OCI-LY7 (cell line): ENCODE measurements at regions not wholly inside any gene's neighbourhood (a gene's known extent, or its start where the extent isn't known, plus 50 kb on each side); places are given as distances from the start of the nearest gene placed in this dataset.

ENCODE experiments used
- EZH2phosphoT487 ChIP-seq: fragments of 200-600 bp; sonication (generic); IDR thresholded peaks from 2 replicates; pipeline ENCODE4 v1.6.1; 2018; ENCODE audit warnings: low read depth, borderline replicate concordance, mild to moderate bottlenecking, mixed run types, antibody characterized with exemption, low read length, moderate library complexity, mixed read lengths
- TF ChIP-seq, protein P1 (sequence below): fragments of 200-600 bp; sonication (generic); conservative IDR thresholded peaks from 2 replicates; pipeline ENCODE4 v1.5.1; 2014; ENCODE audit warnings: mild to moderate bottlenecking, antibody characterized with exemption, low read length, moderate library complexity, mixed read lengths

DNA sequence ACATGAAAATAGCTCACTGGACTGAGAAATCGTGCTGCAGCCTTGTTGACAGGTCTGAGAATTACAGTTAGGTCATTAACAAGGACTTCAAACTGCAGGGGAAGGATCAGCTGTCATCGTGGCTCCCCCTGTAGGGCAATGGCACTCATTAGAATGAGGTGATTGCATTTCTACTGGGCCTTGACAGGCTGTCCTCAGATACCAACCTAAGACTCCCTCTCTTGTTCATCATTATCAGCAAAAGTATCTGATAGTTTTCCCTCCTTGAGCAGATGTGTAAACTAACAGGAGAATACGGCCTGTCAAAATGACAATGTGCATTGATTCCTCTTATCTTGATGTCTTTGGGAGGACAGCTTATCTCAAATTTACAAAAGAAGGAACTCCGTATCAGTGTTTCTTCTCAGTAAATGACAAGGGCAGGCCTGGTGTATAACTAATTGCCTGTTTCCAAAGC is 648.5 kb upstream of the LRRN3 start:
- TF ChIP-seq, protein P1, sequence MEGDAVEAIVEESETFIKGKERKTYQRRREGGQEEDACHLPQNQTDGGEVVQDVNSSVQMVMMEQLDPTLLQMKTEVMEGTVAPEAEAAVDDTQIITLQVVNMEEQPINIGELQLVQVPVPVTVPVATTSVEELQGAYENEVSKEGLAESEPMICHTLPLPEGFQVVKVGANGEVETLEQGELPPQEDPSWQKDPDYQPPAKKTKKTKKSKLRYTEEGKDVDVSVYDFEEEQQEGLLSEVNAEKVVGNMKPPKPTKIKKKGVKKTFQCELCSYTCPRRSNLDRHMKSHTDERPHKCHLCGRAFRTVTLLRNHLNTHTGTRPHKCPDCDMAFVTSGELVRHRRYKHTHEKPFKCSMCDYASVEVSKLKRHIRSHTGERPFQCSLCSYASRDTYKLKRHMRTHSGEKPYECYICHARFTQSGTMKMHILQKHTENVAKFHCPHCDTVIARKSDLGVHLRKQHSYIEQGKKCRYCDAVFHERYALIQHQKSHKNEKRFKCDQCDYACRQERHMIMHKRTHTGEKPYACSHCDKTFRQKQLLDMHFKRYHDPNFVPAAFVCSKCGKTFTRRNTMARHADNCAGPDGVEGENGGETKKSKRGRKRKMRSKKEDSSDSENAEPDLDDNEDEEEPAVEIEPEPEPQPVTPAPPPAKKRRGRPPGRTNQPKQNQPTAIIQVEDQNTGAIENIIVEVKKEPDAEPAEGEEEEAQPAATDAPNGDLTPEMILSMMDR = peak; percentile 63
- TF ChIP-seq EZH2phosphoT487 = no peak
